K562 (cell line): ENCODE measurements at regions not wholly inside any gene's neighbourhood (a gene's known extent, or its start where the extent isn't known, plus 50 kb on each side); places are given as distances from the start of the nearest gene placed in this dataset.

Experiments
- ATAC-seq: fragments of 200-7000 bp; cut with Tn5 transposase; 3 replicates; pipeline ENCODE4 v1.9.1; 2020; ENCODE audit warnings: moderate library complexity
- BruUV-seq: library from RNA; stranded (reverse); fragments of 400-500 nt; replicated peaks from 2 replicates; lab custom pipeline; 2021; lab: Mats Ljungman, UMichigan
- CTCF ChIA-PET: fragments of 300-600 bp; formaldehyde crosslinking; extraction: SDS; loops from one replicate; lab custom pipeline; 2021; ENCODE audit warnings: low intra/inter-chr PET ratio; lab: Yijun Ruan, JAX
- POLR2A ChIA-PET: fragments of 300-600, 350-650 bp; sonication (Branson Sonifier 250); formaldehyde crosslinking; extraction: SDS; loops from one replicate; lab custom pipeline; 2021; ENCODE audit warnings: antibody characterized with exemption, inconsistent platforms; lab: Yijun Ruan, JAX
- DNase-seq, 4 experiments: peaks; one replicate each; pipeline versions ENCODE4 v3.0.0 to v3.0.0-alpha.2; 2011 to 2018; ENCODE audit warnings: low spot score in 3 of 4, mixed read lengths in 3 of 4; ENCODE audit errors: extremely low read depth in 1 of 4
- FAIRE-seq: peaks from 2 replicates; lab custom pipeline; 2011; peaks lifted over from hg19 to GRCh38; lab: Jason Lieb, UNC
- H2AFZ ChIP-seq: 2 replicates; pipeline ENCODE4 v1.6.0; 2011; ENCODE audit warnings: low read depth, low read length, control low read depth, inconsistent platforms
- H3K27ac ChIP-seq: fragments of 200-600 bp; 3 replicates; pipeline ENCODE4 v1.8.0; 2011; ENCODE audit warnings: low read depth, mild to moderate bottlenecking, control low read depth, inconsistent platforms, low read length, moderate library complexity, mixed read lengths; ENCODE audit errors: extremely low read depth
- H3K27me3 ChIP-seq, 2 experiments: fragments of 300-600 bp in 1 of 2; 2 replicates in 1 of 2; 3 replicates in 1 of 2; pipeline versions ENCODE4 v1.6.0 to v1.8.0; 2011; ENCODE audit warnings: inconsistent platforms in 2 of 2, low read length in 2 of 2, mild to moderate bottlenecking in 1 of 2, mixed read lengths in 1 of 2, moderate library complexity in 1 of 2; ENCODE audit not compliant: control insufficient read depth in 2 of 2, insufficient read depth in 2 of 2
- H3K36me3 ChIP-seq: fragments of 300-600 bp; 3 replicates; pipeline ENCODE4 v1.8.0; 2011; ENCODE audit warnings: mild to moderate bottlenecking, low read length, inconsistent platforms; ENCODE audit not compliant: control insufficient read depth, insufficient read depth
- H3K4me1 ChIP-seq, 2 experiments: fragments of 200-600 bp in 1 of 2; replicated peaks in 1 of 2; 2 replicates in 1 of 2; 3 replicates in 1 of 2; pipeline versions ENCODE4 v1.5.1 to v1.8.0; 2011; ENCODE audit warnings: inconsistent platforms in 2 of 2, low read length in 2 of 2, mild to moderate bottlenecking in 1 of 2, mixed read lengths in 1 of 2, moderate library complexity in 1 of 2; ENCODE audit not compliant: control insufficient read depth in 2 of 2, insufficient read depth in 2 of 2
- H3K4me2 ChIP-seq: 2 replicates; pipeline ENCODE4 v1.6.1; 2011; ENCODE audit warnings: low read length, control low read depth, inconsistent platforms, mixed read lengths; ENCODE audit not compliant: insufficient read depth
- H3K4me3 ChIP-seq: fragments of 200-600 bp; sonication (generic), shearing (Covaris generic); 2 replicates; pipeline ENCODE4 v1.5.1; 2016; ENCODE audit warnings: control low read depth, inconsistent platforms
- H3K79me2 ChIP-seq: fragments of 200-600 bp; 3 replicates; pipeline ENCODE4 v1.8.0; 2011; ENCODE audit warnings: low read length, inconsistent platforms; ENCODE audit not compliant: control insufficient read depth, insufficient read depth
- H3K9ac ChIP-seq, 2 experiments: 2 replicates each; pipeline versions ENCODE4 v1.6.0 to v1.6.1; 2011; ENCODE audit warnings: low read depth in 2 of 2, low read length in 2 of 2, control low read depth in 1 of 2, inconsistent platforms in 1 of 2, mild to moderate bottlenecking in 1 of 2, mixed read lengths in 1 of 2; ENCODE audit not compliant: insufficient read depth in 1 of 2
- H3K9me1 ChIP-seq: one replicate; pipeline ENCODE4 v1.6.0; 2011; ENCODE audit warnings: inconsistent platforms, mild to moderate bottlenecking, low read length, moderate library complexity; ENCODE audit not compliant: control insufficient read depth, insufficient read depth
- H3K9me3 ChIP-seq: replicated peaks from 2 replicates; pipeline ENCODE4 v1.5.1; 2011; ENCODE audit warnings: low read depth, low read length, inconsistent platforms; ENCODE audit not compliant: control insufficient read depth, insufficient read depth
- H4K20me1 ChIP-seq: replicated peaks from 2 replicates; pipeline ENCODE4 v1.6.1; 2011; ENCODE audit warnings: low read length, inconsistent platforms, mixed read lengths; ENCODE audit not compliant: control insufficient read depth, insufficient read depth
- CCAR2 ChIP-seq: fragments of 200-400 bp; formaldehyde crosslinking; IDR thresholded peaks from 2 replicates; pipeline ENCODE4 v1.6.1; 2017; ENCODE audit warnings: mild to moderate bottlenecking, low read depth, low read length
- CREBBP ChIP-seq: IDR thresholded peaks from one replicate; pipeline ENCODE4 v1.6.1; 2012; ENCODE audit warnings: low read depth, mild to moderate bottlenecking, control low read depth, inconsistent platforms, low read length
- HDAC6 ChIP-seq: IDR thresholded peaks from 2 replicates; pipeline ENCODE4 v1.6.1; 2012; ENCODE audit warnings: low read depth, mild to moderate bottlenecking, control low read depth, inconsistent platforms, low read length, moderate library complexity
- KLF16 ChIP-seq: IDR thresholded peaks from 2 replicates; pipeline ENCODE4 v1.6.1; 2016; ENCODE audit warnings: antibody characterized with exemption
- MBD2 ChIP-seq: sonication (generic); IDR thresholded peaks from 2 replicates; pipeline ENCODE4 v1.6.1; 2016; ENCODE audit warnings: low read depth, borderline replicate concordance
- SIX5 ChIP-seq, 2 experiments: IDR thresholded peaks; 2 replicates each; pipeline ENCODE4 v1.6.1; 2011; ENCODE audit warnings: low read length in 2 of 2, borderline replicate concordance in 1 of 2, low read depth in 1 of 2, mild to moderate bottlenecking in 1 of 2, moderate library complexity in 1 of 2; ENCODE audit not compliant: insufficient read depth in 1 of 2
- SREBF2 ChIP-seq: sonication (generic); formaldehyde crosslinking; IDR thresholded peaks from 2 replicates; pipeline ENCODE4 v1.4.0; 2020; ENCODE audit warnings: mild to moderate bottlenecking, missing genetic modification reagents
- ZC3H11A ChIP-seq: IDR thresholded peaks from 2 replicates; pipeline ENCODE4 v1.6.1; 2012; ENCODE audit warnings: low read depth, low read length, improper control_type of control experiment
- ZNF75A ChIP-seq: fragments of 450-650 bp; formaldehyde crosslinking; IDR thresholded peaks from 2 replicates; pipeline ENCODE4 v1.4.0; 2020; ENCODE audit warnings: mild to moderate bottlenecking
- ZNF778 ChIP-seq: fragments of 450-650 bp; formaldehyde crosslinking; IDR thresholded peaks from 2 replicates; pipeline ENCODE4 v1.4.0; 2020; ENCODE audit warnings: mild to moderate bottlenecking, moderate library complexity
- WGBS: fragments of 100-300 bp; shearing (Covaris generic); methylation state at CpG from one replicate; pipeline ENCODE4 v1.1.6; 2016; ENCODE audit warnings: low coverage, mixed read lengths; ENCODE audit not compliant: insufficient coverage; ENCODE audit errors: missing lambda C conversion rate; 5-methylcytosine and 5-hydroxymethylcytosine counted together
- in situ Hi-C: fragments of 300-500 bp; cut with MboI; formaldehyde crosslinking; loops from 4 replicates; pipeline ENCODE4 v1.15.0; 2018; ENCODE audit warnings: inconsistent platforms, mixed read lengths
- intact Hi-C: fragments of 100-400 bp; cut with micrococcal nuclease; formaldehyde crosslinking; loops from 2 replicates; pipeline ENCODE4 v1.14.2; 2022
- TF ChIP-seq, protein P1 (sequence below): sonication (generic); formaldehyde crosslinking; IDR thresholded peaks from 2 replicates; pipeline ENCODE4 v1.8.0; 2022; ENCODE audit warnings: mild to moderate bottlenecking, missing genetic modification reagents
- TF ChIP-seq, protein P2 (sequence below): fragments of 450-650 bp; IDR thresholded peaks from 2 replicates; pipeline ENCODE4 v1.6.1; 2017; ENCODE audit warnings: mild to moderate bottlenecking, moderate library complexity

- Histone ChIP-seq H3K4me3 (no peak overlapping the region), H3K79me2 (no peaks in the 10 kb centered on the region), H3K27me3 (no peaks in the 10 kb centered on the region), H2AFZ (no peak overlapping the region), H3K9me3 (no peaks in the 10 kb centered on the region), H3K9ac (no peak overlapping the region), H3K36me3 (no peaks in the 10 kb centered on the region), H3K27ac (no peak overlapping the region)
- ChIA-PET POLR2A (no interaction called here), CTCF (no interaction called here)
- intact Hi-C loops (no loop called here), in situ Hi-C loops (no loop called here)
- no TSS peak for BruUV-seq
- DNase-seq: no peak
- no peak for FAIRE-seq
- TF ChIP-seq, protein P1, sequence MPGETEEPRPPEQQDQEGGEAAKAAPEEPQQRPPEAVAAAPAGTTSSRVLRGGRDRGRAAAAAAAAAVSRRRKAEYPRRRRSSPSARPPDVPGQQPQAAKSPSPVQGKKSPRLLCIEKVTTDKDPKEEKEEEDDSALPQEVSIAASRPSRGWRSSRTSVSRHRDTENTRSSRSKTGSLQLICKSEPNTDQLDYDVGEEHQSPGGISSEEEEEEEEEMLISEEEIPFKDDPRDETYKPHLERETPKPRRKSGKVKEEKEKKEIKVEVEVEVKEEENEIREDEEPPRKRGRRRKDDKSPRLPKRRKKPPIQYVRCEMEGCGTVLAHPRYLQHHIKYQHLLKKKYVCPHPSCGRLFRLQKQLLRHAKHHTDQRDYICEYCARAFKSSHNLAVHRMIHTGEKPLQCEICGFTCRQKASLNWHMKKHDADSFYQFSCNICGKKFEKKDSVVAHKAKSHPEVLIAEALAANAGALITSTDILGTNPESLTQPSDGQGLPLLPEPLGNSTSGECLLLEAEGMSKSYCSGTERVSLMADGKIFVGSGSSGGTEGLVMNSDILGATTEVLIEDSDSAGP: no peak
- no peak for TF ChIP-seq HDAC6
- no peak for TF ChIP-seq CREBBP
- no peak for TF ChIP-seq CCAR2
- TF ChIP-seq, all 486 proteins: peak for 0
- ATAC-seq: no peak
- Histone ChIP-seq H4K20me1 (no peaks in the 10 kb centered on the region), H3K4me1 (no peaks in the 10 kb centered on the region), H3K4me2 (no peak overlapping the region), H3K9me1 (no peaks in the 10 kb centered on the region)
These were observed 54.1 kb upstream of the PIK3C2G start for GRCh38 chr12:18207266-18207665.

DNA sequence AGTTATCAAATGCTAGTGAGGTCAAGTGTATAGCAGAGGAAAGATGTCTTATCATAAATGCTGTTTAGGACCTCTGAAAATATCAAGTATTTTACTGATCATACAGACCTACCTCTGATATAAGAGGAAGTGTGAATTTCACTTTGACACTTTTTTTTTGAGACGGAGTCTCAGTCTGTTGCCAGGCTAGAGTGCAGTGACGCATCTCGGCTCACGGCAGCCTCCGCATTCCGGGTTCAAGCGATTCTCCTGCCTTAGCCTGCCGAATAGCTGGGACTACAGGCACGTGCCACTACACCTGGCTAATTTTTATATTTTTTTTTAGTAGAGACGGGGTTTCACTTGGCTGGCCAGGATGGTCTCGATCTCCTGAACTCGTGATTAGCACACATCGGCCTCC lies 55.1 kb upstream of the PIK3C2G start:
- 3% methylated on average over 13 of the region's 13 CpGs for WGBS
- ChIA-PET CTCF (no interaction called here), POLR2A (no interaction called here)
- Histone ChIP-seq H3K4me1 (no peaks in the 10 kb centered on the region), H3K79me2 (no peaks in the 10 kb centered on the region), H3K4me3 (no peak overlapping the region), H3K9me3 (no peaks in the 10 kb centered on the region), H3K9ac (no peak overlapping the region), H4K20me1 (no peaks in the 10 kb centered on the region), H3K27ac (no peak overlapping the region), H2AFZ (no peak overlapping the region), H3K27me3 (no peaks in the 10 kb centered on the region), H3K4me2 (no peak overlapping the region), H3K9me1 (no peaks in the 10 kb centered on the region), H3K36me3 (no peaks in the 10 kb centered on the region)
- intact Hi-C loops (no loop called here), in situ Hi-C loops (no loop called here)
- no TSS peak for BruUV-seq
- DNase-seq (no peak), ATAC-seq (no peak), FAIRE-seq (no peak)
- TF ChIP-seq MBD2: no peak
- TF ChIP-seq SREBF2: no peak
- TF ChIP-seq ZNF75A (CRISPR knock-in tag): no peak
- no peak for TF ChIP-seq KLF16
- TF ChIP-seq, protein P2, sequence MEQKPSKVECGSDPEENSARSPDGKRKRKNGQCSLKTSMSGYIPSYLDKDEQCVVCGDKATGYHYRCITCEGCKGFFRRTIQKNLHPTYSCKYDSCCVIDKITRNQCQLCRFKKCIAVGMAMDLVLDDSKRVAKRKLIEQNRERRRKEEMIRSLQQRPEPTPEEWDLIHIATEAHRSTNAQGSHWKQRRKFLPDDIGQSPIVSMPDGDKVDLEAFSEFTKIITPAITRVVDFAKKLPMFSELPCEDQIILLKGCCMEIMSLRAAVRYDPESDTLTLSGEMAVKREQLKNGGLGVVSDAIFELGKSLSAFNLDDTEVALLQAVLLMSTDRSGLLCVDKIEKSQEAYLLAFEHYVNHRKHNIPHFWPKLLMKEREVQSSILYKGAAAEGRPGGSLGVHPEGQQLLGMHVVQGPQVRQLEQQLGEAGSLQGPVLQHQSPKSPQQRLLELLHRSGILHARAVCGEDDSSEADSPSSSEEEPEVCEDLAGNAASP: no peak
- TF ChIP-seq SIX5 (IDR thresholded peaks at IDR 0.05; ENCODE audit: borderline replicate concordance in 1 of 2, insufficient read depth in 1 of 2, low read depth in 1 of 2, low read length in 2 of 2): no peak
- no peak for TF ChIP-seq ZC3H11A
- TF ChIP-seq ZNF778 (CRISPR knock-in tag): no peak
